AG09319 (cell line): ENCODE measurements at regions not wholly inside any gene's neighbourhood (a gene's known extent, or its start where the extent isn't known, plus 50 kb on each side); places are given as distances from the start of the nearest gene placed in this dataset.

Source experiments
- DNase-seq: peaks from one replicate; pipeline ENCODE4 v3.0.0-alpha.2; 2010; ENCODE audit warnings: low read depth; ENCODE audit errors: extremely low read depth
- CTCF ChIP-seq: IDR thresholded peaks from 2 replicates; pipeline ENCODE4 v1.5.1; 2011; ENCODE audit warnings: low read depth, mild to moderate bottlenecking, inconsistent platforms, low read length, moderate library complexity

- TF ChIP-seq CTCF = no peak; the same call in none of the 2 replicates
- DNase-seq = no peak
Observed at GRCh38 chr3:10703875-10704274, 112.2 kb upstream of the SLC6A11 start.

GRCh38 chr3:10706156-10706739, 109.8 kb upstream of the SLC6A11 start:
- TF ChIP-seq CTCF = no peak
- DNase-seq = no peak

GRCh38 chr3:10706740-10707399, 109.2 kb upstream of the SLC6A11 start:
- no peak for TF ChIP-seq CTCF
- no peak for DNase-seq

GRCh38 chr3:10707400-10708215, 108.4 kb upstream of the SLC6A11 start:
- no peak for TF ChIP-seq CTCF
- DNase-seq = no peak

GRCh38 chr3:10708216-10708893, 107.7 kb upstream of the SLC6A11 start:
- no peak for TF ChIP-seq CTCF

GRCh38 chr3:10709110-10709781, 106.8 kb upstream of the SLC6A11 start:
- DNase-seq = no peak

More at GRCh38 chr3:10708216-10708893, 107.7 kb upstream of the SLC6A11 start:
- DNase-seq = no peak

More at GRCh38 chr3:10709110-10709781, 106.8 kb upstream of the SLC6A11 start:
- no peak for TF ChIP-seq CTCF
